Type B pancreatic cell (in vitro differentiated cells): ENCODE measurements at regions not wholly inside any gene's neighbourhood (a gene's known extent, or its start where the extent isn't known, plus 50 kb on each side); places are given as distances from the start of the nearest gene placed in this dataset.

ENCODE experiments used
- DNase-seq: peaks from one replicate; pipeline ENCODE4 v3.0.0; 2021; ENCODE audit warnings: mixed read lengths; ENCODE audit not compliant: unreplicated experiment; ENCODE audit errors: extremely low spot score
- H3K27ac Mint-ChIP-seq: 2 replicates; pipeline ENCODE4 v1.8.0; 2021; ENCODE audit warnings: mild to moderate bottlenecking, mixed read lengths
- H3K27me3 Mint-ChIP-seq: 2 replicates; pipeline ENCODE4 v1.8.0; 2021; ENCODE audit warnings: mixed read lengths
- H3K36me3 Mint-ChIP-seq: 2 replicates; pipeline ENCODE4 v1.8.0; 2021; ENCODE audit warnings: mixed read lengths
- H3K4me1 Mint-ChIP-seq: one replicate; pipeline ENCODE4 v1.8.0; 2021; ENCODE audit warnings: mixed read lengths; ENCODE audit not compliant: unreplicated experiment
- H3K4me3 Mint-ChIP-seq: 2 replicates; pipeline ENCODE4 v1.8.0; 2021; ENCODE audit warnings: mild to moderate bottlenecking, mixed read lengths
- H3K9me3 Mint-ChIP-seq: 2 replicates; pipeline ENCODE4 v1.8.0; 2021; ENCODE audit warnings: mixed read lengths
- CTCF ChIP-seq: fragments of 200-600 bp; sonication (generic); conservative IDR thresholded peaks from 2 replicates; pipeline ENCODE4 v1.5.0; 2021; ENCODE audit warnings: antibody characterized with exemption, mild to moderate bottlenecking

GRCh38 chr22:47647720-47648119, 885.3 kb downstream of the TBC1D22A start:
- H3K27me3 Mint-ChIP-seq, result peaks cover 2% of the 10 kb centered on the region
- no peak for DNase-seq

GRCh38 chr22:47647181-47647580, 884.7 kb downstream of the TBC1D22A start:
- no peaks in the 10 kb centered on the region for H3K36me3 Mint-ChIP-seq
- no peaks in the 10 kb centered on the region for H3K4me1 Mint-ChIP-seq
- TF ChIP-seq CTCF, result no peak
- no peak for DNase-seq
- peaks cover 2% of the 10 kb centered on the region for H3K27me3 Mint-ChIP-seq
- H3K4me3 Mint-ChIP-seq, result no peak overlapping the region
- no peak overlapping the region for H3K27ac Mint-ChIP-seq
- no peaks in the 10 kb centered on the region for H3K9me3 Mint-ChIP-seq

More at GRCh38 chr22:47647720-47648119, 885.3 kb downstream of the TBC1D22A start:
- H3K36me3 Mint-ChIP-seq, result no peaks in the 10 kb centered on the region
- H3K27ac Mint-ChIP-seq, result no peak overlapping the region
- no peak for TF ChIP-seq CTCF
- no peaks in the 10 kb centered on the region for H3K4me1 Mint-ChIP-seq
- H3K4me3 Mint-ChIP-seq, result no peak overlapping the region
- no peaks in the 10 kb centered on the region for H3K9me3 Mint-ChIP-seq

GRCh38 chr22:47645923-47646322, 883.5 kb downstream of the TBC1D22A start:
- no peak for DNase-seq
- Mint-ChIP-seq H3K4me1 (no peaks in the 10 kb centered on the region), H3K27me3 (no peaks in the 10 kb centered on the region), H3K27ac (no peak overlapping the region), H3K36me3 (no peaks in the 10 kb centered on the region), H3K4me3 (no peak overlapping the region), H3K9me3 (no peaks in the 10 kb centered on the region)
- no peak for TF ChIP-seq CTCF

GRCh38 chr22:47645450-47645914, 883.0 kb downstream of the TBC1D22A start:
- H3K36me3 Mint-ChIP-seq, result no peaks in the 10 kb centered on the region
- H3K4me3 Mint-ChIP-seq, result no peak overlapping the region
- H3K27me3 Mint-ChIP-seq, result no peaks in the 10 kb centered on the region
- H3K27ac Mint-ChIP-seq, result no peak overlapping the region
- no peaks in the 10 kb centered on the region for H3K4me1 Mint-ChIP-seq
- no peaks in the 10 kb centered on the region for H3K9me3 Mint-ChIP-seq
- DNase-seq, result no peak
- TF ChIP-seq CTCF, result no peak

GRCh38 chr22:47634347-47634746, 871.9 kb downstream of the TBC1D22A start:
- Mint-ChIP-seq H3K36me3 (no peaks in the 10 kb centered on the region), H3K27me3 (peaks cover 3% of the 10 kb centered on the region), H3K4me3 (no peak overlapping the region), H3K4me1 (no peaks in the 10 kb centered on the region), H3K9me3 (no peaks in the 10 kb centered on the region), H3K27ac (no peak overlapping the region)
- DNase-seq, result no peak
- TF ChIP-seq CTCF, result no peak

- Mint-ChIP-seq H3K4me1 (no peaks in the 10 kb centered on the region), H3K27ac (no peak overlapping the region), H3K4me3 (no peak overlapping the region), H3K9me3 (no peaks in the 10 kb centered on the region), H3K27me3 (peaks cover 3% of the 10 kb centered on the region), H3K36me3 (no peaks in the 10 kb centered on the region)
- TF ChIP-seq CTCF, result no peak
- DNase-seq, result no peak
Measured at GRCh38 chr22:47633111-47633510, 870.7 kb downstream of the TBC1D22A start.
